ENCODE measurements at regions not wholly inside any gene's neighbourhood (a gene's known extent, or its start where the extent isn't known, plus 50 kb on each side); places are given as distances from the start of the nearest gene placed in this dataset.

GRCh38 chr4:155532373-155533085, 134.1 kb upstream of the GUCY1A1 start:
- H3K9ac ChIP-seq (ENCODE audit: low read depth, low read length): no peak overlapping the region
- H3K4me2 ChIP-seq (ENCODE audit: insufficient read depth, low read length): no peak overlapping the region
- H3K27ac ChIP-seq (ENCODE audit: low read length): no peak overlapping the region
- H4K20me1 ChIP-seq (ENCODE audit: insufficient read depth, low read length): no peaks in the 10 kb centered on the region
- ATAC-seq (ENCODE audit: insufficient read depth, low read depth): no peak
- no peaks in the 10 kb centered on the region for H3K27me3 ChIP-seq (ENCODE audit: insufficient read depth, low read length, poor library complexity)
- DNase-seq: no peak
- H3K36me3 ChIP-seq (ENCODE audit: insufficient read depth, low read length): no peaks in the 10 kb centered on the region
- no peaks in the 10 kb centered on the region for H3K79me2 ChIP-seq (ENCODE audit: insufficient read depth, low read length)
- no peaks in the 10 kb centered on the region for H3K9me3 ChIP-seq (ENCODE audit: insufficient read depth, low read length, severe bottlenecking)
- no peaks in the 10 kb centered on the region for H3K4me1 ChIP-seq (ENCODE audit: insufficient read depth, low read length)
- H3K4me3 ChIP-seq (ENCODE audit: low read depth in 1 of 2, low read length in 2 of 2): no peak overlapping the region
- no peak overlapping the region for H2AFZ ChIP-seq (ENCODE audit: low read depth, low read length)
- TF ChIP-seq EZH2 (IDR thresholded peaks at IDR 0.05; ENCODE audit: borderline replicate concordance, low read depth, low read length, severe bottlenecking) (no peak), CTCF (IDR thresholded peaks at IDR 0.05; ENCODE audit: borderline replicate concordance, extremely low read depth, low read length, poor library complexity, severe bottlenecking) (no peak)

- no peaks in the 10 kb centered on the region for H3K79me2 ChIP-seq (ENCODE audit: insufficient read depth, low read length)
These were observed 135.8 kb upstream of the GUCY1A1 start for GRCh38 chr4:155530857-155531256.

GRCh38 chr4:155530290-155530689, 136.4 kb upstream of the GUCY1A1 start:
- Histone ChIP-seq H3K9ac (ENCODE audit: low read depth, low read length) (no peak overlapping the region), H3K4me3 (ENCODE audit: low read depth in 1 of 2, low read length in 2 of 2) (no peak overlapping the region), H2AFZ (ENCODE audit: low read depth, low read length) (no peak overlapping the region), H3K9me3 (ENCODE audit: insufficient read depth, low read length, severe bottlenecking) (no peaks in the 10 kb centered on the region), H3K27ac (ENCODE audit: low read length) (no peak overlapping the region), H3K36me3 (ENCODE audit: insufficient read depth, low read length) (no peaks in the 10 kb centered on the region), H3K4me2 (ENCODE audit: insufficient read depth, low read length) (no peak overlapping the region), H3K4me1 (ENCODE audit: insufficient read depth, low read length) (no peaks in the 10 kb centered on the region), H3K79me2 (ENCODE audit: insufficient read depth, low read length) (no peaks in the 10 kb centered on the region), H3K27me3 (ENCODE audit: insufficient read depth, low read length, poor library complexity) (no peaks in the 10 kb centered on the region), H4K20me1 (ENCODE audit: insufficient read depth, low read length) (no peaks in the 10 kb centered on the region)
- TF ChIP-seq CTCF (IDR thresholded peaks at IDR 0.05; ENCODE audit: borderline replicate concordance, extremely low read depth, low read length, poor library complexity, severe bottlenecking) (no peak), EZH2 (IDR thresholded peaks at IDR 0.05; ENCODE audit: borderline replicate concordance, low read depth, low read length, severe bottlenecking) (no peak)
- DNase-seq (no peak), ATAC-seq (ENCODE audit: insufficient read depth, low read depth) (no peak)

More at GRCh38 chr4:155530857-155531256, 135.8 kb upstream of the GUCY1A1 start:
- Histone ChIP-seq H3K36me3 (ENCODE audit: insufficient read depth, low read length) (no peaks in the 10 kb centered on the region), H4K20me1 (ENCODE audit: insufficient read depth, low read length) (no peaks in the 10 kb centered on the region), H3K9ac (ENCODE audit: low read depth, low read length) (no peak overlapping the region), H3K4me2 (ENCODE audit: insufficient read depth, low read length) (no peak overlapping the region), H2AFZ (ENCODE audit: low read depth, low read length) (no peak overlapping the region), H3K4me1 (ENCODE audit: insufficient read depth, low read length) (no peaks in the 10 kb centered on the region), H3K9me3 (ENCODE audit: insufficient read depth, low read length, severe bottlenecking) (no peaks in the 10 kb centered on the region), H3K27me3 (ENCODE audit: insufficient read depth, low read length, poor library complexity) (no peaks in the 10 kb centered on the region), H3K27ac (ENCODE audit: low read length) (no peak overlapping the region), H3K4me3 (ENCODE audit: low read depth in 1 of 2, low read length in 2 of 2) (no peak overlapping the region)
- TF ChIP-seq EZH2 (IDR thresholded peaks at IDR 0.05; ENCODE audit: borderline replicate concordance, low read depth, low read length, severe bottlenecking) (no peak), CTCF (IDR thresholded peaks at IDR 0.05; ENCODE audit: borderline replicate concordance, extremely low read depth, low read length, poor library complexity, severe bottlenecking) (no peak)
- ATAC-seq (ENCODE audit: insufficient read depth, low read depth) (no peak), DNase-seq (no peak)
